DOHH2 (cell line): ENCODE measurements at regions not wholly inside any gene's neighbourhood (a gene's known extent, or its start where the extent isn't known, plus 50 kb on each side); places are given as distances from the start of the nearest gene placed in this dataset.
"Not testable (repeated sequence)": the region's sequence is repeated elsewhere in the genome, so short reads cannot be mapped to it uniquely, and the experiment has no call there.

Experiments
- H3F3A ChIP-seq: fragments of 200-600 bp; sonication (generic), shearing (Covaris generic); 2 replicates; pipeline ENCODE4 v1.6.0; 2016; ENCODE audit warnings: antibody characterized with exemption, mild to moderate bottlenecking; ENCODE audit not compliant: control insufficient read depth, insufficient read depth
- H3K27ac ChIP-seq: fragments of 200-600 bp; sonication (generic); 2 replicates; pipeline ENCODE4 v1.5.1; 2014; ENCODE audit warnings: low read depth, mild to moderate bottlenecking, low read length, moderate library complexity
- H3K27me3 ChIP-seq: fragments of 200-600 bp; sonication (generic); 2 replicates; pipeline ENCODE4 v1.6.1; 2014; ENCODE audit warnings: mild to moderate bottlenecking, low read length, mixed read lengths; ENCODE audit not compliant: control insufficient read depth
- H3K36me3 ChIP-seq: fragments of 200-600 bp; sonication (generic); 2 replicates; pipeline ENCODE4 v1.6.1; 2014; ENCODE audit warnings: mild to moderate bottlenecking, low read length, moderate library complexity, mixed read lengths; ENCODE audit not compliant: control insufficient read depth
- H3K4me1 ChIP-seq: fragments of 200-600 bp; sonication (generic); 2 replicates; pipeline ENCODE4 v1.6.1; 2014; ENCODE audit warnings: mild to moderate bottlenecking, low read length, mixed read lengths; ENCODE audit not compliant: control insufficient read depth
- H3K4me2 ChIP-seq: fragments of 200-600 bp; sonication (generic); 2 replicates; pipeline ENCODE4 v1.6.0; 2014; ENCODE audit warnings: mild to moderate bottlenecking, low read length, moderate library complexity
- H3K4me3 ChIP-seq: fragments of 200-600 bp; sonication (generic); 2 replicates; pipeline ENCODE4 v1.5.1; 2014; ENCODE audit warnings: mild to moderate bottlenecking, low read length, mixed read lengths
- H3K79me2 ChIP-seq: fragments of 200-600 bp; sonication (generic); 2 replicates; pipeline ENCODE4 v1.6.1; 2014; ENCODE audit warnings: mild to moderate bottlenecking, low read length, mixed read lengths; ENCODE audit not compliant: control insufficient read depth
- H3K9me2 ChIP-seq: fragments of 200-600 bp; sonication (generic); replicated peaks from 2 replicates; pipeline ENCODE4 v1.6.1; 2014; ENCODE audit warnings: mild to moderate bottlenecking, low read length, mixed read lengths; ENCODE audit not compliant: control insufficient read depth
- H3K9me3 ChIP-seq: fragments of 200-600 bp; sonication (generic); 2 replicates; pipeline ENCODE4 v1.6.1; 2014; ENCODE audit warnings: antibody characterized with exemption, low read length, mixed read lengths; ENCODE audit not compliant: control insufficient read depth, insufficient read depth
- H4K20me1 ChIP-seq: fragments of 200-600 bp; sonication (generic); 2 replicates; pipeline ENCODE4 v1.6.0; 2014; ENCODE audit warnings: low read depth, mild to moderate bottlenecking, antibody characterized with exemption, low read length, moderate library complexity; ENCODE audit not compliant: control insufficient read depth, insufficient read depth

DNA sequence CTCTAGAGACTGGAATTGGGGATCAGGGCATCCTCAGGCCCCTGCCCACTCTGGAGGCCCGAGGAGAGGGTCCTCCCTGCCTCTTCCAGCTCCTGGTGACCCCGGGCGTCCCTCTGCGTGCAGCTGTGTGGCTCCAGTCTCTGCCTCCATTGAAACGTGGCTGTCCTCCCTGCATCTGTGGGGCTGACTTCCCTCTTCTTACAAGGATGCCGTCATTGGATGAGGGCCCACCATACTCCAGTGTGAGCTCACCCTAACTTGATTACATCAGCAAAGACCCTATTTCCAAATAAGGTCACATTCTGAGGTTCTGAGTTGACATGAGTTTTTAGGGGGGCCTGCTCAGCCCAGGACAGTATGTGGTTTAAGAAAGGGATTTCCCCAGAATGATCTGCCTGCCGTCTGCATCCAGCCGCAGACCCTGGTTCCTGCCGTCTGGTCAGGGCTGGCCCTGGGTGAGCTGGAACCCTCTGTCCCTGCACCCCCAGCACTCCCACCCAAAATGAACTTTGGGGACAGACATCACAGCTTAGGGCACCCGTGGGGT is 4437.7 kb upstream of the TPTE start:
- not testable (repeated sequence) for H3K4me1 ChIP-seq, H3K36me3 ChIP-seq, H3K9me2 ChIP-seq, H3K27me3 ChIP-seq, H3K4me2 ChIP-seq, H4K20me1 ChIP-seq, H3K9me3 ChIP-seq, H3K79me2 ChIP-seq, H3F3A ChIP-seq, H3K27ac ChIP-seq, H3K4me3 ChIP-seq

GRCh38 chr21:6086038-6086437 is 4435.3 kb upstream of the TPTE start:
- H3K9me2 ChIP-seq, H3K4me3 ChIP-seq, H3K36me3 ChIP-seq, H4K20me1 ChIP-seq, H3K4me2 ChIP-seq, H3K9me3 ChIP-seq, H3K27ac ChIP-seq, H3F3A ChIP-seq, H3K27me3 ChIP-seq, H3K4me1 ChIP-seq, H3K79me2 ChIP-seq: not testable (repeated sequence)

- not testable (repeated sequence) for H3K27me3 ChIP-seq, H3K9me2 ChIP-seq, H3K9me3 ChIP-seq, H3K36me3 ChIP-seq, H3K4me1 ChIP-seq, H3K27ac ChIP-seq, H3K4me3 ChIP-seq, H3K4me2 ChIP-seq, H3F3A ChIP-seq, H4K20me1 ChIP-seq, H3K79me2 ChIP-seq
These were observed 4433.7 kb upstream of the TPTE start for GRCh38 chr21:6087579-6088178.

DNA sequence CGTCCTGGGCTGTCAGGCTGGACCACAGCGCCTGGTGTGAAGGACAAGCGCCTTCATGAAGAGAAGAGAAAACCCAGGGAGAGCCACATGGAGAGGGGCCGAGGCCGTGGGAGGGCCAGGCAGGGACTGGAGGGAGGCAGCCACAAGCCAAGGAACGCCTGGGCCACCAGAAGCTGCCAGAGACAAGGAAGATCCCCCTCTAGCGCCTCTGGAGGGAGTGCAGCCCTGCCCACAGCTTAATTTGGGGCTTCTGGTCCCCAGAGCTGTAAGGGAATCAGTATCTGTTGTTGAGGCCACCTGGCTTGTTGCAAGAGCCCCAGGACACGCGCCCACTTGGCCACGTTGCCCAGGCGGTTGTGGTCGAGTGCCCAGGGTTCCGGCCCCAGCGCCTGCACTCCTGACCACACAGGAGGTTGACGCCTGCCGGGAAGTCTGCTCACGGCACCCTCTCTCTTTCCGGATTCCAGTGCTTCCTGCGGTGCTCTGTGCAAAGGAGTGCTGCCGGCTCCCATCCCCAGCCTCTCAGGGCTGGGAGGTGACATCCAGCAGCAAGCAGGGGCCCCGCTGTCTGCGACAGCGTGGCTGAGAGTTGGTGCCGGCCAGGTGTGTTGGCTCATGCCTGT is 4431.0 kb upstream of the TPTE start:
- H3K9me3 ChIP-seq = not testable (repeated sequence)

GRCh38 chr21:6091335-6092027 is 4429.9 kb upstream of the TPTE start:
- H3K4me3 ChIP-seq, H3K9me2 ChIP-seq, H3K4me1 ChIP-seq, H3F3A ChIP-seq, H3K27me3 ChIP-seq, H3K79me2 ChIP-seq, H3K4me2 ChIP-seq, H4K20me1 ChIP-seq, H3K9me3 ChIP-seq, H3K36me3 ChIP-seq, H3K27ac ChIP-seq: not testable (repeated sequence)

More for the DNA sequence above, 4431.0 kb upstream of the TPTE start:
- not testable (repeated sequence) for H3K79me2 ChIP-seq, H4K20me1 ChIP-seq, H3K4me1 ChIP-seq, H3K27ac ChIP-seq, H3K4me3 ChIP-seq, H3K4me2 ChIP-seq, H3F3A ChIP-seq, H3K27me3 ChIP-seq, H3K9me2 ChIP-seq, H3K36me3 ChIP-seq

- not testable (repeated sequence) for H3K9me2 ChIP-seq, H3K79me2 ChIP-seq, H4K20me1 ChIP-seq, H3K27me3 ChIP-seq, H3K4me2 ChIP-seq, H3F3A ChIP-seq, H3K27ac ChIP-seq, H3K4me1 ChIP-seq, H3K36me3 ChIP-seq, H3K9me3 ChIP-seq, H3K4me3 ChIP-seq
These were observed 4429.0 kb upstream of the TPTE start for GRCh38 chr21:6092401-6092800.

- H3K4me1 ChIP-seq, H3K27ac ChIP-seq, H4K20me1 ChIP-seq, H3K9me3 ChIP-seq, H3K9me2 ChIP-seq, H3K36me3 ChIP-seq, H3K27me3 ChIP-seq, H3K4me3 ChIP-seq, H3F3A ChIP-seq, H3K4me2 ChIP-seq, H3K79me2 ChIP-seq: not testable (repeated sequence)
These were observed 4428.0 kb upstream of the TPTE start for GRCh38 chr21:6093419-6093818.

- not testable (repeated sequence) for H3K27ac ChIP-seq, H3K4me1 ChIP-seq, H3K9me3 ChIP-seq, H3K9me2 ChIP-seq, H3K36me3 ChIP-seq, H3F3A ChIP-seq, H4K20me1 ChIP-seq, H3K4me2 ChIP-seq, H3K4me3 ChIP-seq, H3K79me2 ChIP-seq, H3K27me3 ChIP-seq
These were observed 4427.5 kb upstream of the TPTE start for GRCh38 chr21:6093870-6094269.
